SU-DHL-6 (cell line): ENCODE measurements at regions not wholly inside any gene's neighbourhood (a gene's known extent, or its start where the extent isn't known, plus 50 kb on each side); places are given as distances from the start of the nearest gene placed in this dataset.

Experiments
- CTCF ChIP-seq: fragments of 200-600 bp; sonication (generic); IDR thresholded peaks from one replicate; pipeline ENCODE4 v1.5.1; 2017; ENCODE audit warnings: antibody characterized with exemption, mild to moderate bottlenecking, low read length, moderate library complexity; ENCODE audit not compliant: insufficient read depth, poor library complexity, severe bottlenecking
- EZH2phosphoT487 ChIP-seq: fragments of 200-600 bp; sonication (generic), shearing (Covaris generic); conservative IDR thresholded peaks from 2 replicates; pipeline ENCODE4 v1.6.1; 2018; ENCODE audit warnings: mild to moderate bottlenecking, antibody characterized with exemption, low read length, moderate library complexity, mixed read lengths

- TF ChIP-seq CTCF: no peak
- no peak for TF ChIP-seq EZH2phosphoT487
These were observed 190.7 kb downstream of the EXOC5 start for GRCh38 chr14:57078054-57078453.
